ENCODE measurements at regions not wholly inside any gene's neighbourhood (a gene's known extent, or its start where the extent isn't known, plus 50 kb on each side); places are given as distances from the start of the nearest gene placed in this dataset.

- TF ChIP-seq RARB (CRISPR knock-in tag; IDR thresholded peaks at IDR 0.05) (no peak), ZFP30 (CRISPR knock-in tag; IDR thresholded peaks at IDR 0.05) (no peak), ESRRG (CRISPR knock-in tag; IDR thresholded peaks at IDR 0.05) (no peak), PATZ1 (CRISPR knock-in tag; IDR thresholded peaks at IDR 0.05; ENCODE audit: borderline replicate concordance) (no peak), ZNF8 (CRISPR knock-in tag; IDR thresholded peaks at IDR 0.05) (no peak), ISL1 (CRISPR knock-in tag; IDR thresholded peaks at IDR 0.05) (no peak)
- ATAC-seq, result no peak
Observed at GRCh38 chr10:80924063-80924952, 386.6 kb downstream of the SH2D4B start.

DNA sequence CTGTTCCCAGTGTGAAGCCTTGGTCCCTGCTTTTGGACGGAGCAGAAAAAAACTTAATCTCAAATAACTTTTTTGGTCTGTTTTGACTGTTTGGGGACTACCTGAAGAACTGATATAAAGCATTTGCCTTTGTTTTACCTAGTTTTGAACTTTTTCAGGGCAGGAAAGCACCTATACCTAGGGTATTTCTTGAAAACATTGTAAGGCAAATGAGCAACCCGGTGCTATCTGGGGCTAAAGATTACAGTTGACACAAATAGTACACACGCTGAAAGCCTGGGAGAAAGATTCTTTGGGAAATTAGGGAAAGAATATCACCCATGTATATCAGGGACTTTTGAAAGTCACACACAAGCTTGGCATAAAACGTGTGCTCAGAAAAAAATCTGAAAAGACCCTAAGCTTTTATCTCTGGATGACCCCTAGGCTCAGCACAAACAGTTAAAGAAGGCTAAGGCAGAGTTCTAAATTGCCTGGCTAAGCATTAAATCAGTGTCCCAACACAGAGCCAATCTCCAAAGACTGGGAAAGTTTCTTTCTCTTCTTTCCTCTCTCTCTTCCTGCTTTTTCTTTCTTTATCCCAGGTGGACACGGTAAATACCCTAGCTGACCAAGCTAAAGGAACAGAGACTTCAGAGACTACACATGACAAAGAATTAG lies 389.8 kb downstream of the SH2D4B start:
- no peak for ATAC-seq
- TF ChIP-seq, protein P1, sequence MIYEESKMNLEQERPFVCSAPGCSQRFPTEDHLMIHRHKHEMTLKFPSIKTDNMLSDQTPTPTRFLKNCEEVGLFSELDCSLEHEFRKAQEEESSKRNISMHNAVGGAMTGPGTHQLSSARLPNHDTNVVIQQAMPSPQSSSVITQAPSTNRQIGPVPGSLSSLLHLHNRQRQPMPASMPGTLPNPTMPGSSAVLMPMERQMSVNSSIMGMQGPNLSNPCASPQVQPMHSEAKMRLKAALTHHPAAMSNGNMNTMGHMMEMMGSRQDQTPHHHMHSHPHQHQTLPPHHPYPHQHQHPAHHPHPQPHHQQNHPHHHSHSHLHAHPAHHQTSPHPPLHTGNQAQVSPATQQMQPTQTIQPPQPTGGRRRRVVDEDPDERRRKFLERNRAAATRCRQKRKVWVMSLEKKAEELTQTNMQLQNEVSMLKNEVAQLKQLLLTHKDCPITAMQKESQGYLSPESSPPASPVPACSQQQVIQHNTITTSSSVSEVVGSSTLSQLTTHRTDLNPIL (CRISPR knock-in tag; IDR thresholded peaks at IDR 0.05; ENCODE audit: low read depth), result no peak
- no peak for TF ChIP-seq PPARA (CRISPR knock-in tag; IDR thresholded peaks at IDR 0.05; ENCODE audit: borderline replicate concordance)

DNA sequence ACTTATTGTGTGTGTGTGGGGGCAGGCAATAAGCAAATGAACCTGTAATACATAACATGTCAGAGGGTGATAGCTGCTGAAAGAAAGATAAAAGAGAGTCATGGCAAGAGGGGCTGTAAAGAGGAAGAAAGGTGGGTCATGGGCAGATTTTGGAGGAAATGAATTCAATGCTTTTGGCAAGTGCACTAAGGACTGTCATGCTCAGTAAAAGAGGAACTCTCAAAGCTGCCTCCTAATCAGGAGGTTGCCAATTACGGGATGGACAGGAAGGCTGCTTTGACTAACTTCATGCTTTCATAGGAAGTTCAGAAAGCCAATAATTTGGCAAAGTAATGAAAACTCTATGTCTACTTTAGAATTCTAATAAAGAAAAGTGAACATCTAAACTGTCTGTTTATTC lies 401.2 kb downstream of the SH2D4B start:
- TF ChIP-seq ARNTL (CRISPR knock-in tag; IDR thresholded peaks at IDR 0.05; ENCODE audit: borderline replicate concordance, low read depth) (no peak), BACH2 (CRISPR knock-in tag; IDR thresholded peaks at IDR 0.05; ENCODE audit: borderline replicate concordance) (no peak), ZNF70 (CRISPR knock-in tag; IDR thresholded peaks at IDR 0.05) (no peak), ZNF8 (CRISPR knock-in tag; IDR thresholded peaks at IDR 0.05) (no peak), PATZ1 (CRISPR knock-in tag; IDR thresholded peaks at IDR 0.05; ENCODE audit: borderline replicate concordance) (no peak), ZC3H10 (CRISPR knock-in tag; IDR thresholded peaks at IDR 0.05) (no peak), ZFP30 (CRISPR knock-in tag; IDR thresholded peaks at IDR 0.05) (no peak), ESRRG (CRISPR knock-in tag; IDR thresholded peaks at IDR 0.05) (no peak), ZNF565 (CRISPR knock-in tag; conservative IDR thresholded peaks at IDR 0.05; ENCODE audit: low read depth) (no peak), TOX (CRISPR knock-in tag; IDR thresholded peaks at IDR 0.05; ENCODE audit: borderline replicate concordance) (no peak), CSDC2 (CRISPR knock-in tag; IDR thresholded peaks at IDR 0.05) (no peak)
- TF ChIP-seq, protein P2, sequence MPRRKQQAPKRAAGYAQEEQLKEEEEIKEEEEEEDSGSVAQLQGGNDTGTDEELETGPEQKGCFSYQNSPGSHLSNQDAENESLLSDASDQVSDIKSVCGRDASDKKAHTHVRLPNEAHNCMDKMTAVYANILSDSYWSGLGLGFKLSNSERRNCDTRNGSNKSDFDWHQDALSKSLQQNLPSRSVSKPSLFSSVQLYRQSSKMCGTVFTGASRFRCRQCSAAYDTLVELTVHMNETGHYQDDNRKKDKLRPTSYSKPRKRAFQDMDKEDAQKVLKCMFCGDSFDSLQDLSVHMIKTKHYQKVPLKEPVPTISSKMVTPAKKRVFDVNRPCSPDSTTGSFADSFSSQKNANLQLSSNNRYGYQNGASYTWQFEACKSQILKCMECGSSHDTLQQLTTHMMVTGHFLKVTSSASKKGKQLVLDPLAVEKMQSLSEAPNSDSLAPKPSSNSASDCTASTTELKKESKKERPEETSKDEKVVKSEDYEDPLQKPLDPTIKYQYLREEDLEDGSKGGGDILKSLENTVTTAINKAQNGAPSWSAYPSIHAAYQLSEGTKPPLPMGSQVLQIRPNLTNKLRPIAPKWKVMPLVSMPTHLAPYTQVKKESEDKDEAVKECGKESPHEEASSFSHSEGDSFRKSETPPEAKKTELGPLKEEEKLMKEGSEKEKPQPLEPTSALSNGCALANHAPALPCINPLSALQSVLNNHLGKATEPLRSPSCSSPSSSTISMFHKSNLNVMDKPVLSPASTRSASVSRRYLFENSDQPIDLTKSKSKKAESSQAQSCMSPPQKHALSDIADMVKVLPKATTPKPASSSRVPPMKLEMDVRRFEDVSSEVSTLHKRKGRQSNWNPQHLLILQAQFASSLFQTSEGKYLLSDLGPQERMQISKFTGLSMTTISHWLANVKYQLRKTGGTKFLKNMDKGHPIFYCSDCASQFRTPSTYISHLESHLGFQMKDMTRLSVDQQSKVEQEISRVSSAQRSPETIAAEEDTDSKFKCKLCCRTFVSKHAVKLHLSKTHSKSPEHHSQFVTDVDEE (CRISPR knock-in tag; IDR thresholded peaks at IDR 0.05), result no peak
- no peak for ATAC-seq

- TF ChIP-seq PATZ1 (CRISPR knock-in tag; IDR thresholded peaks at IDR 0.05; ENCODE audit: borderline replicate concordance) (no peak), SNAI2 (CRISPR knock-in tag; IDR thresholded peaks at IDR 0.05) (no peak), OSR1 (CRISPR knock-in tag; IDR thresholded peaks at IDR 0.05) (no peak), ARNTL (CRISPR knock-in tag; IDR thresholded peaks at IDR 0.05; ENCODE audit: borderline replicate concordance, low read depth) (no peak), ZFP30 (CRISPR knock-in tag; IDR thresholded peaks at IDR 0.05) (no peak), ESRRG (CRISPR knock-in tag; IDR thresholded peaks at IDR 0.05) (no peak), ZNF8 (CRISPR knock-in tag; IDR thresholded peaks at IDR 0.05) (no peak), TCF4 (CRISPR knock-in tag; IDR thresholded peaks at IDR 0.05; ENCODE audit: borderline replicate concordance) (no peak), RARB (CRISPR knock-in tag; IDR thresholded peaks at IDR 0.05) (no peak), PPARA (CRISPR knock-in tag; IDR thresholded peaks at IDR 0.05; ENCODE audit: borderline replicate concordance) (no peak)
- TF ChIP-seq, protein P2 (CRISPR knock-in tag; IDR thresholded peaks at IDR 0.05), result no peak
- ATAC-seq, result no peak
Observed at GRCh38 chr10:80945264-80945880, 407.7 kb downstream of the SH2D4B start.
